Mucosa of descending colon (tissue), 3 donors: ENCODE measurements at regions not wholly inside any gene's neighbourhood (a gene's known extent, or its start where the extent isn't known, plus 50 kb on each side); places are given as distances from the start of the nearest gene placed in this dataset.

Source experiments
- ATAC-seq: fragments of 200-7000 bp; cut with Tn5 transposase; one replicate; pipeline ENCODE4 v1.9.1; 2020; ENCODE audit warnings: mild to moderate bottlenecking, moderate library complexity
- DNase-seq, 3 donors: peaks; one replicate each; pipeline ENCODE4 v3.0.0-alpha.2; 2020
- H3K36me3 ChIP-seq: fragments of 200-600 bp; one replicate; pipeline ENCODE4 v1.8.0; 2021; ENCODE audit warnings: low read depth, mild to moderate bottlenecking
- H3K4me1 ChIP-seq: fragments of 200-600 bp; one replicate; pipeline ENCODE4 v1.8.0; 2021; ENCODE audit warnings: low read depth, mild to moderate bottlenecking
- H3K4me3 ChIP-seq: fragments of 200-600 bp; one replicate; pipeline ENCODE4 v1.8.0; 2021; ENCODE audit warnings: mild to moderate bottlenecking
- H3K9me3 ChIP-seq: fragments of 200-600 bp; one replicate; pipeline ENCODE4 v1.8.0; 2021; ENCODE audit warnings: mild to moderate bottlenecking
- intact Hi-C, 2 donors: fragments of 100-400 bp; cut with DNase I in 1 of 2; cut with micrococcal nuclease in 1 of 2; formaldehyde crosslinking; loops; one replicate each; pipeline versions ENCODE4 v1.11.0 to v1.11.1; 2022; cut with DNase I, micrococcal nuclease
- TF ChIP-seq, protein P1 (sequence below): fragments of 200-600 bp; IDR thresholded peaks from one replicate; pipeline ENCODE4 v1.8.0; 2022; ENCODE audit warnings: antibody characterized with exemption, mild to moderate bottlenecking
- donor health status: DM: no; HTN: no; CAD: no; lungs with moderate emphysema.
- donor health status: DM: no; HTN: no; CAD: no.
- donor health status: DM: no; HTN: yes; CAD: no.

DNA sequence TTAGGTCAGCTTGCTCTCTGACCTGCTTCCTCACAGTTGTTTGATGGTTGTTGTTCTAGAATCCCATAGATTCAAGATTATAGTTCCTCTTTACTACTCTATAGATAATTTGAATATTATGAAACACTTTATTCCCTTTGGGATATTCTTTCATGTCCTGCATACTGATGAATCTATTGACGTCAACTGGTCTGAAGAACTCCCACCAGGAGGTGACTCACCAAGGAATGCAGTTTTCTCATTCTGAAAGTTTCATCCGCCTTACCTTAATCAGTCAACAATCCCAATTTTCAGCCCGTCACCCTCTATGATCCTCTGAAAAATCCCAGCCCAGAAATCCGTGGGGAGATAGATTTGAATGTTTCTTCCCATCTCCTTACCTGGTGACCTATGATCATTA is 834.1 kb upstream of the PRMT6 start:
- intact Hi-C loops, result no loop called here
- DNase-seq, result no peak
- Histone ChIP-seq H3K36me3 (no peaks in the 10 kb centered on the region), H3K4me1 (no peaks in the 10 kb centered on the region), H3K9me3 (no peaks in the 10 kb centered on the region), H3K4me3 (no peak overlapping the region)
- TF ChIP-seq, protein P1, sequence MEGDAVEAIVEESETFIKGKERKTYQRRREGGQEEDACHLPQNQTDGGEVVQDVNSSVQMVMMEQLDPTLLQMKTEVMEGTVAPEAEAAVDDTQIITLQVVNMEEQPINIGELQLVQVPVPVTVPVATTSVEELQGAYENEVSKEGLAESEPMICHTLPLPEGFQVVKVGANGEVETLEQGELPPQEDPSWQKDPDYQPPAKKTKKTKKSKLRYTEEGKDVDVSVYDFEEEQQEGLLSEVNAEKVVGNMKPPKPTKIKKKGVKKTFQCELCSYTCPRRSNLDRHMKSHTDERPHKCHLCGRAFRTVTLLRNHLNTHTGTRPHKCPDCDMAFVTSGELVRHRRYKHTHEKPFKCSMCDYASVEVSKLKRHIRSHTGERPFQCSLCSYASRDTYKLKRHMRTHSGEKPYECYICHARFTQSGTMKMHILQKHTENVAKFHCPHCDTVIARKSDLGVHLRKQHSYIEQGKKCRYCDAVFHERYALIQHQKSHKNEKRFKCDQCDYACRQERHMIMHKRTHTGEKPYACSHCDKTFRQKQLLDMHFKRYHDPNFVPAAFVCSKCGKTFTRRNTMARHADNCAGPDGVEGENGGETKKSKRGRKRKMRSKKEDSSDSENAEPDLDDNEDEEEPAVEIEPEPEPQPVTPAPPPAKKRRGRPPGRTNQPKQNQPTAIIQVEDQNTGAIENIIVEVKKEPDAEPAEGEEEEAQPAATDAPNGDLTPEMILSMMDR, result no peak
- no peak for ATAC-seq

DNA sequence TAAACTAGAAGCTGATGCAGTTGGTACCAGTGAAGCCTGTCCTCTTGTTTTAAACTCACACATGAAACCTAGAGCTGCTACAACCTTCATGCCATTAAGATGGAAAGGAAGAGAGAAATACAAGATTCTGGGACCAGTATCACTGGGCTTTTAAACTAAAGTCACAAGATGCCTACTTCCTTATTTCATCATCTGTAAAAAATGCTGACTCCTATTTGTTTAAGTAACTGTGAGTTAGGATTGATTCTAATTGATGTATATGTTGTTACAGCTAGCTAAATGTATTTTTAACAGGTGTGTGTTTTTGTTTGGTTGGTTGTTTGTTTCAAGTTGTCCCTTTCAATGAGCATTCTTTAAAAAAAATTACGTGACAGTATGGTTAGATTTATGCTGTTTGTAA is 833.3 kb upstream of the PRMT6 start:
- intact Hi-C loops, result no loop called here
- Histone ChIP-seq H3K4me1 (no peaks in the 10 kb centered on the region), H3K9me3 (no peaks in the 10 kb centered on the region), H3K4me3 (no peak overlapping the region), H3K36me3 (no peaks in the 10 kb centered on the region)
- TF ChIP-seq, protein P1, result no peak
- ATAC-seq (no peak), DNase-seq (no peak)

DNA sequence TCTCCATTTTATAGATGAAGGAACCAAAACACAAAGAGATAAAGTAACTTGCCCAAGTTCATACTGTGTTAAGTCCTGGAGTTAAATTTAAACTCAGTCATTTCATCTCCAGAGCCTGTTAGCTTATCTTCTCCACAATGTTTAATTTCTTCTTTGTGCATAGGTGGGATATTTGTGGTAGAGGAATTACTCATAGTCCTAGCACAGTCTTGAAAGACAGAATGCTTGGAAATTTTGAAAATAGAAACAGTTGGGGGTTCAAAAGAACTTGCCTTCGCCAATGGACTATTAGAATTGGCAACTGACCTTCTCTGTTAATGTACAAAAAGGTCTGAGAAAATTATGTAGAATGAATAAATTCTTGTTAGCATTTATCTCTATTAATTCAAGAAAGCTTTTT is 832.0 kb upstream of the PRMT6 start:
- Histone ChIP-seq H3K9me3 (no peaks in the 10 kb centered on the region), H3K36me3 (no peaks in the 10 kb centered on the region), H3K4me3 (no peak overlapping the region), H3K4me1 (no peaks in the 10 kb centered on the region)
- intact Hi-C loops, result no loop called here
- DNase-seq (no peak), ATAC-seq (no peak)
- TF ChIP-seq, protein P1, result no peak

DNA sequence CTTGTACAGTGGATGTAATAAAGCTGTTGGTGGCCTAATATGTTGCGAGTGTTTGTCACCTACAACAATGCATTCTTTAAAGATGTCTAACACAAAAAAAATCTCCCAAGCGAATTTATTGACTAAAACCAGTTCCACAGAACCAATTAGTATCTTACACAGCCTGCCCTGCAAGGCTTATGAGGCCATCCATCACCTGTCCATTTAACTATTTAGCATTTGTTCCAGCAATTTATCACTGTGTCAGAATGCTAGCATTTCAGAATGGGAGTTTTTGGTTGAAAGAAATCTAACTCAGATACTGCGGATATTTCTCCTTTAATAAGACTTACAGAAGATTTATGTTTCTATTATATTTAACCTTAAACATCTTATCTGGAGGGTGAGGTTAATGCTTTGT is 831.1 kb upstream of the PRMT6 start:
- Histone ChIP-seq H3K4me3 (no peak overlapping the region), H3K4me1 (no peaks in the 10 kb centered on the region), H3K9me3 (no peaks in the 10 kb centered on the region), H3K36me3 (no peaks in the 10 kb centered on the region)
- intact Hi-C loops, result no loop called here
- TF ChIP-seq, protein P1, result no peak
- DNase-seq (no peak), ATAC-seq (no peak)

DNA sequence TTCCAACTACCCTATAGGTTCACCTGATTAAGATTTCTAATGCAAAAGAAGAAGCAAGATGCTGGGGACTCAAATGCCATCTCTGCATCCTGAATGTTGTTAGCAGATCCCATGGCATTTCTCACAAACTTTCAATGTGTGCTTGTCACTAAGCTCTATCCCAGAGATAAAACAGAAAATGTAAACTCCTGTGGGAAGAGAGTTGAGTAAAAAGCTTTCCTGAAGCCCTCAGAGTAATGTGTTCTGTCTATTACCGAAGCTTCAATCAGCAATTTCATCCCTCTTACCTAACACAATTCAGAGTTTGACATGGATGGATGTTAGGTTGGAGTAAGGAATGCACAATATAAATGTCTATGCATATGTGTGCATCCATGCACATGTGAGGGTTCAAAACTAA is 829.9 kb upstream of the PRMT6 start:
- ATAC-seq, result no peak
- intact Hi-C loops, result no loop called here

DNA sequence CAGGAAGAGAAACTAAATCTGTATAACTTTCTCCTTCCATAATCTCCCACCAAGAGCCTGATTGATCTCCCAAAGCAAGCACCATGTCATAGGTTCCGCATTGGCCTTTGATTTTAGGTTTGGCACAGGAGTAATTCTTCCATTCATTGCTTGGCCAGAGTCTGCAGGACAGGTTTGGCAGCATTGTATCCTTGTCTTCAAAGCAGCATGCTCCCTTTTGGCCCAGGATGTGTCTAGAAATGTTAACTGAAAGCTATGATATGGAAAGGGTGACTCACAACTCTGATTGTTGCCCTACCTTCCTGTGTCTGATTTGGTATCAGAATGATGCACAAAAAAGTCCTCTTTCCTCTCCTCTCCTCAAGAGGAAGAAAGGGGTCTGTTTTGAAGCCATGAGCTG is 824.3 kb upstream of the PRMT6 start:
- TF ChIP-seq, protein P1, result no peak
- Histone ChIP-seq H3K4me1 (no peaks in the 10 kb centered on the region), H3K36me3 (no peaks in the 10 kb centered on the region), H3K9me3 (peaks cover 2% of the 10 kb centered on the region), H3K4me3 (no peak overlapping the region)
- intact Hi-C loops, result no loop called here
- DNase-seq (no peak), ATAC-seq (no peak)

More for the DNA sequence above, 829.9 kb upstream of the PRMT6 start:
- Histone ChIP-seq H3K4me1 (no peaks in the 10 kb centered on the region), H3K36me3 (no peaks in the 10 kb centered on the region), H3K4me3 (no peak overlapping the region), H3K9me3 (no peaks in the 10 kb centered on the region)
- TF ChIP-seq, protein P1, result no peak
- no peak for DNase-seq
